ENCODE measurements at regions not wholly inside any gene's neighbourhood (a gene's known extent, or its start where the extent isn't known, plus 50 kb on each side); places are given as distances from the start of the nearest gene placed in this dataset.

- TF ChIP-seq CTCF (IDR thresholded peaks at IDR 0.05; ENCODE audit: borderline replicate concordance, extremely low read depth, low read length, poor library complexity, severe bottlenecking) (no peak), EZH2 (IDR thresholded peaks at IDR 0.05; ENCODE audit: borderline replicate concordance, low read depth, low read length, severe bottlenecking) (no peak)
Observed at GRCh38 chr2:181364492-181365170, 92.6 kb upstream of the ITGA4 start.
